Adrenal gland (tissue), 9 donors: ENCODE measurements at regions not wholly inside any gene's neighbourhood (a gene's known extent, or its start where the extent isn't known, plus 50 kb on each side); places are given as distances from the start of the nearest gene placed in this dataset.

Experiments
- DNase-seq, 7 donors: peaks; one replicate each; pipeline ENCODE4 v3.0.0-alpha.2; 2019 to 2020
- H3K27ac ChIP-seq, 5 donors: fragments of 200-600 bp; sonication (generic) in 4 of 5; 1 replicate in 3 of 5; 2 replicates in 2 of 5; pipeline versions ENCODE4 v1.5.1 to v1.8.0; 2016 to 2020; ENCODE audit warnings: mild to moderate bottlenecking in 1 of 5
- H3K27me3 ChIP-seq: fragments of 200-600 bp; 2 replicates; pipeline ENCODE4 v1.8.0; 2021
- H3K36me3 ChIP-seq, 2 donors: fragments of 200-600 bp; replicated peaks in 1 of 2; 1 replicate in 1 of 2; 2 replicates in 1 of 2; pipeline versions ENCODE4 v1.5.1 to v1.8.0; 2018 to 2022
- H3K4me1 ChIP-seq, 2 donors: fragments of 200-600 bp; replicated peaks in 1 of 2; 1 replicate in 1 of 2; 2 replicates in 1 of 2; pipeline versions ENCODE4 v1.5.1 to v1.8.0; 2018 to 2021
- H3K4me3 ChIP-seq, 4 donors: fragments of 200-600 bp; sonication (generic) in 3 of 4; one replicate each; pipeline ENCODE4 v1.5.1; 2016 to 2018
- H3K9me3 ChIP-seq, 3 donors: fragments of 200-600 bp; sonication (generic) in 1 of 3; replicated peaks in 1 of 3; 1 replicate in 2 of 3; 2 replicates in 1 of 3; pipeline versions ENCODE4 v1.5.1 to v1.8.0; 2016 to 2021
- POLR2A ChIP-seq, 2 donors: fragments of 450-650 bp; IDR thresholded peaks; one replicate each; pipeline ENCODE4 v1.6.1; 2017; ENCODE audit warnings: antibody characterized with exemption in 2 of 2, mild to moderate bottlenecking in 2 of 2, moderate library complexity in 1 of 2
- WGBS, 4 donors: extraction: QIAGEN DNeasy Blood & Tissue Kit in 2 of 4; methylation state at CpG; one replicate each; pipeline versions ENCODE4 v1.1.5 to v1.1.7; 2013 to 2017; 5-methylcytosine and 5-hydroxymethylcytosine counted together
- intact Hi-C, 2 donors: fragments of 100-400 bp; cut with DNase I; formaldehyde crosslinking; loops; one replicate each; pipeline versions ENCODE4 v1.14.1 to v1.15.0; 2022 to 2023
- TF ChIP-seq, protein P1 (sequence below), 6 experiments: fragments of 450-650 bp in 4 of 6; fragments of 200-600 bp in 2 of 6; sonication (generic) in 1 of 6; IDR thresholded peaks; 1 replicate in 5 of 6; 2 replicates in 1 of 6; pipeline versions ENCODE4 v1.5.1 to v1.8.0; 2016 to 2021; ENCODE audit warnings: antibody characterized with exemption in 6 of 6, mild to moderate bottlenecking in 2 of 6, moderate library complexity in 1 of 6
- donor health status: healthy with polysubstance abuse.
- donor health status: Bipolar disorder and iron deficiency.
- donor health status: DM: yes; HTN: yes; CAD: no.
- donor health status: DM: no; HTN: no; CAD: no.
- donor health status: DM: no; HTN: no; CAD: no.

DNA sequence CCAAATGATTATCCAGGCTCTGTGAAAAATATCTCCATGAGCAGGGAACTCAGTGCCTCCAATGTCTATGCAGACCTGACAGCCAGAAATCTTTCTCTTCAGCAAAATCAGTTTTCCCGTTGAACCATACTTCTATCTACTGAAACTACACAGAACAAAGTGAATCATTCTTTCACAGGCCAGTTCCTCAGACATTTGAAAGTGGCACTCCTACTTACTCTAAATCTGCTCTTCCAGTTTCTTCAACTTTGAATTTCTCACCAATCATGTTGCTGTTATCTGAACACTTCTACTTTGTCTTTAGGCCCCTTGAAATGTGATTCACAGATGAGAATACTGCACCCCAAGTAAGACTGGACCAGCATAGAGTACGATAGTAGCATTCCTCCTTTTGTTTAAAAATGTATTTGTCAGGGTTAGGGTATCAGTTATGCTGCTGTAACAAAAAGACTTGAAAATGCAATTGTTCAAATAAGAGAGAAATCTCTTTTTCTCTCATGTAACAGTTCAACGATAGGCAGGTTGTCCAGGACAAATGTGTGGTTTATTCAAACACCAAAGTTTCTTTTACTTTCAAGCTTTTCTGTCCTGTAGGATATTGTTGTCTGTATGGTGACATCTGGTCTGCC is 210.6 kb upstream of the KLF3 start:
- WGBS, 4 donors: 92 to 96% (median 94%) methylated on average over 3 of the region's 3 CpGs
- intact Hi-C loops: no loop called here
- TF ChIP-seq, protein P1, sequence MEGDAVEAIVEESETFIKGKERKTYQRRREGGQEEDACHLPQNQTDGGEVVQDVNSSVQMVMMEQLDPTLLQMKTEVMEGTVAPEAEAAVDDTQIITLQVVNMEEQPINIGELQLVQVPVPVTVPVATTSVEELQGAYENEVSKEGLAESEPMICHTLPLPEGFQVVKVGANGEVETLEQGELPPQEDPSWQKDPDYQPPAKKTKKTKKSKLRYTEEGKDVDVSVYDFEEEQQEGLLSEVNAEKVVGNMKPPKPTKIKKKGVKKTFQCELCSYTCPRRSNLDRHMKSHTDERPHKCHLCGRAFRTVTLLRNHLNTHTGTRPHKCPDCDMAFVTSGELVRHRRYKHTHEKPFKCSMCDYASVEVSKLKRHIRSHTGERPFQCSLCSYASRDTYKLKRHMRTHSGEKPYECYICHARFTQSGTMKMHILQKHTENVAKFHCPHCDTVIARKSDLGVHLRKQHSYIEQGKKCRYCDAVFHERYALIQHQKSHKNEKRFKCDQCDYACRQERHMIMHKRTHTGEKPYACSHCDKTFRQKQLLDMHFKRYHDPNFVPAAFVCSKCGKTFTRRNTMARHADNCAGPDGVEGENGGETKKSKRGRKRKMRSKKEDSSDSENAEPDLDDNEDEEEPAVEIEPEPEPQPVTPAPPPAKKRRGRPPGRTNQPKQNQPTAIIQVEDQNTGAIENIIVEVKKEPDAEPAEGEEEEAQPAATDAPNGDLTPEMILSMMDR (IDR thresholded peaks at IDR 0.05): no peak
- no peak for TF ChIP-seq POLR2A (IDR thresholded peaks at IDR 0.05)
- Histone ChIP-seq H3K4me3 (no peak overlapping the region), H3K36me3 (no peaks in the 10 kb centered on the region), H3K27me3 (no peaks in the 10 kb centered on the region), H3K27ac (no peak overlapping the region), H3K4me1 (no peaks in the 10 kb centered on the region), H3K9me3 (no peaks in the 10 kb centered on the region)
- DNase-seq: no peak

DNA sequence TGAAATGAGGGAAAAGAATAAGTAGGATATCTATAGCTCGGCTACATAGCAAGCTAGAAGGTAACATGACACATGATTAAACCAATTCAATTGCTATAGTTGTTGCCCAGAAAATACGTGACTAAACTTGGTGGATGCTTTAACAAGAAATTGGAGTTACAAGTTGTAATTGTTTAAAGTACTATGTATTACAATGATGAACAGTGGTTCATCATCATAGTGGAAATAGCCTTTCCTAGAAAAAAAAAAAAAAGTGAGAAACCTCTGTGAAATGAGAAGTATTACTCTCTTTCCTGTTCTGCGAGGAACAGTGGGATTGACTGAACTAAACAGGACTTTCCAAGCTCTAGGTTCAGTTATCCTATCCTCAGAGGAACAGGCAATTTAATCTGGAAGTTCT is 209.7 kb upstream of the KLF3 start:
- Histone ChIP-seq H3K36me3 (no peaks in the 10 kb centered on the region), H3K4me1 (no peaks in the 10 kb centered on the region), H3K4me3 (no peak overlapping the region), H3K9me3 (no peaks in the 10 kb centered on the region), H3K27me3 (no peaks in the 10 kb centered on the region), H3K27ac (no peak overlapping the region)
- DNase-seq: no peak
- TF ChIP-seq POLR2A (IDR thresholded peaks at IDR 0.05): no peak
- TF ChIP-seq, protein P1 (IDR thresholded peaks at IDR 0.05): no peak
- intact Hi-C loops: no loop called here
- WGBS, 4 donors: 74 to 91% (median 86%) methylated on average over 3 of the region's 3 CpGs

DNA sequence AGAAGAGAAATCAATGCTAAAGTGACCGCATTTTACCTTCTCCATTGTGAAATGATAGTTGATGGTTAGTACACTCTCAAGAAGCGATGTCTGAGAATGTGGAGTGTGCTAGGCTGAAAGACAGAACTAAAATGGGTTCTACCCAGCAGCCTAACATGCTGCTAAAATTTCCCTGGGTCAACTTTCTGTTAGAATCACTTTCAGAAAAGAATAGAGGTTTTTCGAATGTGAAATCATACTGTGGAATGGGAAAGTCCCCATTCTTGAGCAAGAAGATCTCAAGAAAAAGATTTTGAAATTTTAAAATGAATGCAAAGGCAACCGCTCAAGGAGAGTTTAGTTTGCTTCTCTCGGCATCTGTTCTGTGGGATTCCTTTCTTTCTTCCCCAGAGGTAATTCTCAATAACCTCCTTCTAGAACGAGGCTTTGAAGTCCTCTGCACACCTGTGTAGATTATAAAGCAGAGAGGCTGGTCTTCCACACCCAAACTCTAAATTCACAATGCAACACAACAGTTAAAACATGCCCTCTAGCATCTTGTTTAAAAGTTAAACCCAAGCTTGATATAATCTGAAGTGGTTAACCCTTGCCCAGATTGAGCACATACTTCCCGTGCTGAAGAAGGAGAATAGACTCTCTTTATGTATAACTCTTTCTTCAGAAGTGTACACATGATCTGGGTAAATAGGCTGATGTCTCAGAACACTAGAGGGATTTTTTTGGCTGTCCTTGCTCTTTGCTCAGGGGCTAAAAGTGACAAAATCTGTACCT is 208.7 kb upstream of the KLF3 start:
- H3K4me1 ChIP-seq: no peaks in the 10 kb centered on the region
- no peak overlapping the region for H3K4me3 ChIP-seq
- DNase-seq: no peak
- H3K36me3 ChIP-seq: no peaks in the 10 kb centered on the region
- TF ChIP-seq POLR2A (IDR thresholded peaks at IDR 0.05): no peak
- TF ChIP-seq, protein P1 (IDR thresholded peaks at IDR 0.05): no peak
- H3K9me3 ChIP-seq: no peaks in the 10 kb centered on the region
- H3K27ac ChIP-seq: no peak overlapping the region
- intact Hi-C loops: no loop called here
- H3K27me3 ChIP-seq: no peaks in the 10 kb centered on the region
- 81 to 88% (median 87%) methylated on average over 7 of the region's 7 CpGs for WGBS, 4 donors

DNA sequence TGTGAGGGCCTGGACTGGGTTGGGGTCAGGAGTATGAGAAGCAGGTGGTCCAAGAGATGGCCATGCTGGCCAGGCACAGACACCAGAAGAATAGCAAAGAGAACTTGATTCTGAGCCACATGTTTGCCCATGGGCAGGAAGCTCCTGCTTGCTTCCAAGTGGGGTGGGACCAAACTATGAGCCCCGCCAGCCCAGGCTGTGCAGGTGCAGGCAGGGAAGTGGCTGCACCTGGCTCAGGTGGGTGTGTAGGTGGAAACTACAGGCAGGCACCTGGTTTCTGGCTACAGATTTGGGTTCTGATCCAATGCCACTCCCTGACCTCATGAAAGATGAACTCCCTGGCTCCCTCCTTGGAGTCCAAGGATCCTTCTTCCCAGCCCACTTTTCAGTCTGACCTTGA is 207.9 kb upstream of the KLF3 start:
- Histone ChIP-seq H3K9me3 (no peaks in the 10 kb centered on the region), H3K36me3 (no peaks in the 10 kb centered on the region), H3K4me1 (no peaks in the 10 kb centered on the region), H3K4me3 (no peak overlapping the region), H3K27ac (no peak overlapping the region), H3K27me3 (no peaks in the 10 kb centered on the region)
- 97 to 100% (median 100%) methylated on average over 1 of the region's 1 CpG; no CpG with 5 or more reads in 1 of the 4 donors for WGBS, 4 donors
- TF ChIP-seq, protein P1 (IDR thresholded peaks at IDR 0.05): no peak
- TF ChIP-seq POLR2A (IDR thresholded peaks at IDR 0.05): no peak
- intact Hi-C loops: no loop called here
- no peak for DNase-seq
